HepG2 (cell line): ENCODE measurements at regions not wholly inside any gene's neighbourhood (a gene's known extent, or its start where the extent isn't known, plus 50 kb on each side); places are given as distances from the start of the nearest gene placed in this dataset.

Source experiments
- ARID3A ChIP-seq: IDR thresholded peaks from 2 replicates; pipeline ENCODE4 v1.6.1; 2012; ENCODE audit warnings: low read depth, low read length, improper control_type of control experiment
- ATF2 ChIP-seq: sonication (generic); formaldehyde crosslinking; IDR thresholded peaks from 2 replicates; pipeline ENCODE4 v1.4.0; 2020; ENCODE audit warnings: missing genetic modification reagents
- BRD4 ChIP-seq: sonication (generic); formaldehyde crosslinking; IDR thresholded peaks from 2 replicates; pipeline ENCODE4 v1.4.0; 2020; ENCODE audit warnings: missing genetic modification reagents
- FLYWCH1 ChIP-seq: sonication (generic); formaldehyde crosslinking; IDR thresholded peaks from 2 replicates; pipeline ENCODE4 v1.8.1; 2023; ENCODE audit warnings: mild to moderate bottlenecking, missing genetic modification reagents
- JARID2 ChIP-seq: sonication (generic); formaldehyde crosslinking; IDR thresholded peaks from 2 replicates; pipeline ENCODE4 v1.8.1; 2023; ENCODE audit warnings: missing genetic modification reagents, inconsistent platforms; ENCODE audit not compliant: insufficient replicate concordance
- JUN ChIP-seq: sonication (generic); formaldehyde crosslinking; IDR thresholded peaks from 2 replicates; pipeline ENCODE4 v1.4.0; 2020; ENCODE audit warnings: mild to moderate bottlenecking, missing genetic modification reagents
- NCOA1 ChIP-seq: sonication (generic); formaldehyde crosslinking; IDR thresholded peaks from 2 replicates; pipeline ENCODE4 v1.9.0; 2021; ENCODE audit warnings: missing genetic modification reagents
- PAX8 ChIP-seq: sonication (generic); formaldehyde crosslinking; IDR thresholded peaks from 2 replicates; pipeline ENCODE4 v1.8.0; 2022; ENCODE audit warnings: mild to moderate bottlenecking, missing genetic modification reagents, borderline replicate concordance
- SIX4 ChIP-seq: sonication (generic); formaldehyde crosslinking; IDR thresholded peaks from 2 replicates; pipeline ENCODE4 v1.4.0; 2020; ENCODE audit warnings: missing genetic modification reagents
- TARDBP ChIP-seq: sonication (generic); formaldehyde crosslinking; IDR thresholded peaks from 2 replicates; pipeline ENCODE4 v1.8.0; 2022; ENCODE audit warnings: mild to moderate bottlenecking, missing genetic modification reagents
- YEATS4 ChIP-seq: sonication (generic); formaldehyde crosslinking; IDR thresholded peaks from 2 replicates; pipeline ENCODE4 v1.4.0; 2020; ENCODE audit warnings: missing genetic modification reagents, borderline replicate concordance
- ZBTB37 ChIP-seq: sonication (generic); formaldehyde crosslinking; IDR thresholded peaks from 2 replicates; pipeline ENCODE4 v1.4.0; 2020; ENCODE audit warnings: mild to moderate bottlenecking, missing genetic modification reagents
- ZBTB46 ChIP-seq: sonication (generic); formaldehyde crosslinking; IDR thresholded peaks from 2 replicates; pipeline ENCODE4 v1.4.0; 2020; ENCODE audit warnings: mild to moderate bottlenecking, missing genetic modification reagents, borderline replicate concordance
- ZFP62 ChIP-seq: sonication (generic); formaldehyde crosslinking; IDR thresholded peaks from 2 replicates; pipeline ENCODE4 v1.4.0; 2020; ENCODE audit warnings: missing genetic modification reagents
- ZFYVE20 ChIP-seq: sonication (generic); formaldehyde crosslinking; IDR thresholded peaks from 2 replicates; pipeline ENCODE4 v1.8.0; 2023; ENCODE audit warnings: low read depth, mild to moderate bottlenecking, moderate library complexity, missing genetic modification reagents, borderline replicate concordance
- ZNF484 ChIP-seq: sonication (generic); formaldehyde crosslinking; IDR thresholded peaks from 2 replicates; pipeline ENCODE4 v1.5.1; 2020; ENCODE audit warnings: mild to moderate bottlenecking, low read depth, missing genetic modification reagents, borderline replicate concordance
- ZNF550 ChIP-seq: sonication (generic); formaldehyde crosslinking; IDR thresholded peaks from 2 replicates; pipeline ENCODE4 v1.4.0; 2020; ENCODE audit warnings: mild to moderate bottlenecking, missing genetic modification reagents, borderline replicate concordance
- ZNF605 ChIP-seq: sonication (generic); formaldehyde crosslinking; IDR thresholded peaks from 2 replicates; pipeline ENCODE4 v1.8.0; 2022; ENCODE audit warnings: mild to moderate bottlenecking, missing genetic modification reagents
- ZNF883 ChIP-seq: sonication (generic); formaldehyde crosslinking; IDR thresholded peaks from 2 replicates; pipeline ENCODE4 v1.5.1; 2020; ENCODE audit warnings: mild to moderate bottlenecking, missing genetic modification reagents; ENCODE audit errors: not compliant biosample characterization
- ZSCAN20 ChIP-seq: sonication (generic); formaldehyde crosslinking; IDR thresholded peaks from 2 replicates; pipeline ENCODE4 v1.4.0; 2020; ENCODE audit warnings: missing genetic modification reagents, mild to moderate bottlenecking, borderline replicate concordance
- ZSCAN29 ChIP-seq: sonication (generic); formaldehyde crosslinking; conservative IDR thresholded peaks from 2 replicates; pipeline ENCODE4 v1.4.0; 2020; ENCODE audit warnings: mild to moderate bottlenecking, missing genetic modification reagents
- ZSCAN5A ChIP-seq: sonication (generic); formaldehyde crosslinking; IDR thresholded peaks from 2 replicates; pipeline ENCODE4 v1.8.0; 2022; ENCODE audit warnings: mild to moderate bottlenecking, missing genetic modification reagents, borderline replicate concordance

GRCh38 chr9:113652355-113653152 is 189.0 kb downstream of the RGS3 start (continued):
- TF ChIP-seq ARID3A (peak; percentile 84), FLYWCH1 (CRISPR knock-in tag) (no peak), JARID2 (CRISPR knock-in tag) (no peak), SIX4 (CRISPR knock-in tag) (peak; percentile 91), ZSCAN5A (CRISPR knock-in tag) (no peak), ZNF605 (no peak; the same call in 1 of the 2 replicates), ZSCAN29 (no peak), ZSCAN20 (CRISPR knock-in tag) (no peak), ZFP62 (CRISPR knock-in tag) (no peak), ZNF883 (no peak), ZNF484 (no peak), ATF2 (CRISPR knock-in tag) (peak; percentile 96), ZBTB46 (CRISPR knock-in tag) (no peak), YEATS4 (CRISPR knock-in tag) (peak; percentile 85), BRD4 (CRISPR knock-in tag) (peak; percentile 68; the same call in 1 of the 2 replicates), NCOA1 (CRISPR knock-in tag) (peak; percentile 89; the same call in 1 of the 2 replicates), PAX8 (CRISPR knock-in tag) (no peak), JUN (CRISPR knock-in tag) (no peak), ZBTB37 (CRISPR knock-in tag) (peak; percentile 96), TARDBP (peak; percentile 85; the same call in 1 of the 2 replicates), ZFYVE20 (CRISPR knock-in tag) (no peak), ZNF550 (CRISPR knock-in tag) (0 out of 2 replicates have a peak, but pooled peaks have one; percentile 33)
